Left hindlimb (tissue), 1 donor: ENCODE measurements at regions not wholly inside any gene's neighbourhood (a gene's known extent, or its start where the extent isn't known, plus 50 kb on each side); places are given as distances from the start of the nearest gene placed in this dataset.

Experiments
- DNase-seq: peaks from one replicate; pipeline ENCODE4 v3.0.0-alpha.2; 2018

GRCh38 chr12:125193376-125194152, 128.3 kb downstream of the AACS start:
- DNase-seq, result no peak

DNA sequence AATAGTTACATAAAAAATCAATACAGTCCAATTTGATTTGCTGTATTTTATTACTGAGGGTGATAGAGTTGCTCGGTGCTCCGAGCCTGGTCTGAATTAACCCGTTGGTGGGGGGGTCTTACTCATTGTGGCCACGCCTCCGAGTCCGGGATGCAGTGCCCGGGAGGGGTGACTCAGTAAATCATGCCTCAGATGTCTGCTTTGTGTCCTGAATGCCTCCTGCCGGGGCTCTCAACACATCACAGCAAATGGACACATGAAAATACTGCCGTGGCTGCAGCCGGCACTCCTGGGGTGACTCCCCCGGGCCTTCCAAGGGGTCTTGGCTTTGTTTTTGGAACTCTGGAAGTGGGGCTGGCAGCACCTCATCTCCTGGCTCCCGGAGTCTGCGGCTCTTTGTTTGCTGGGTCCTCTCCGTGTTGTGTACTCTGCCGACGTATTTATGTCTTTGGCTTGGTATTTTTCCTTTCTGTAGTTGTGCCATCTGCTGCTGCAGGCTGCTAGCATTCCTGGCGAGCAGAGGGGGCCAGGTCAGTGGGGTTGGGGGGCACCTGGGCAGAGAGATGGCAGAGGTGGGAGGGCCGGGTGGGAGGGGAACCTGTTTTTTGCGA, 129.0 kb downstream of the AACS start:
- DNase-seq, result no peak

- DNase-seq, result no peak
Measured at GRCh38 chr12:125194987-125195386, 129.8 kb downstream of the AACS start.

DNA sequence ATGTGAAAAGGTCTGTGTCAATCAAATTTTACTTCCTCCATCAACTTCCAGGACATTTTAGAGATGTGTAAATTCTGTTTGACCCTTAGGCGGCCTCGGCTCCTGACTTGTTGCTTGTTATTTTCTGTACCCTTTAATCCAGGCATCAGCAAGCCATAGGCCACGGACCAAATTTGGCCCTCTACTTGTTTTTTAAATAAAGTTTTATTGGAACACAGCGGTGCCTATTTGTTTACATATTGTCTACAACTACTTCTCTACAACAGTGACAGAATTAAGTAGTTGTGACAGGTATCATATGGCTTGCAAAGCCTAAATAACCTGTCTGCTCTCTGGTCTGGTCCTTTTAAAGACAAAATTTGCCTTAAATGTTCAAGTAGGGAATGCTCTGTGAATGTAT, 132.1 kb downstream of the AACS start:
- DNase-seq, result no peak

GRCh38 chr12:125198652-125199051, 133.4 kb downstream of the AACS start:
- DNase-seq, result no peak

- no peak for DNase-seq
Measured at GRCh38 chr12:125201090-125201489, 135.9 kb downstream of the AACS start.

- DNase-seq, result no peak
Measured at GRCh38 chr12:125201940-125202339, 136.7 kb downstream of the AACS start.

- no peak for DNase-seq
Measured at GRCh38 chr12:125202421-125202820, 137.2 kb downstream of the AACS start.

DNA sequence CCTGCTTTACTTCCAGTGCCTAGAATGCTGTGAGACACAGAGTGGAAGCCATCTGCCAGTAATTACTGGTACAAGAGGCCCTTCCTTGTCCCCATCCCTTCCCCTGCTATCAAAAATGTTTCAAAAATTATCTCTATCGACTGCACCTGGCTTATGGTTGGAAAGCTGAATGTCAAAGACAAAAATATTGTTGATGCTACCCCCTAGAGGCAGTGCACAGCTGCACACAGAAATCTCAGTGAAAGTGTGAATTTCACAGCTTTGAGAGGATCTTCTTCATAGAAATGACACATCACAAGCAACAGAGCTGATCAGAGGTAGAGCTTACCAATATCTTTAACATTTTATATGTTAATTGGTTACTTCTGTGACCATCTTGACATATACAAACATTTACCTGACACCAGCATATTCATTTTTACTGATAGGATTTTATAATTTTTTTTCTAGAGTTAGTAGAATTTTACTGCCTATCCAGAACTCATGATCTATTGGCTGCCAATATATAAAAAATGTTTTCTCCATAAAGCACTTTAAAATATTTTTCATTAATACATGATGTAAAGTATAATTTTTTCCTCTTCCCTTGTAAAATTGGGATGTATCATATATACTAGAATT, 138.0 kb downstream of the AACS start:
- DNase-seq, result no peak

- DNase-seq, result no peak
Measured at GRCh38 chr12:125205386-125205785, 140.2 kb downstream of the AACS start.

GRCh38 chr12:125206711-125207110, 141.5 kb downstream of the AACS start:
- DNase-seq, result no peak

DNA sequence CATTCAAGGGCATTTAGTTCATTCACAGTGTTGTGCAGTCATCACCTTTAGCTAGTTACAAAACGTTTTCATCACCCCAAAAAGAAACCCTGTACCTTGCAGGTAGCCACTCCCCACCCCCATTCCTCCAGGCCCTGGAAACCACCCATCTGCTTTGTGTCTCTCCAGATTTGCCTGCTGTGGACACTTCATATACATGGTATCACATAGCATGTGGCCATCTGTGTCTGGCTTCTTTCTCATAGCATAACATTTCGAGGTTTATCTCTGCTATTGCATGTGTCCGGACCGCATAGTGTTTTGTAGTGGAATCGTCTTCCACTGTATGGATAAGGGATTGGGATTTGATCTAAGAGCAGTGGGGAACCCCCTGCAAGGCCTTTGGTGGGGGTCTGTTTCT, 143.1 kb downstream of the AACS start:
- DNase-seq, result no peak

DNA sequence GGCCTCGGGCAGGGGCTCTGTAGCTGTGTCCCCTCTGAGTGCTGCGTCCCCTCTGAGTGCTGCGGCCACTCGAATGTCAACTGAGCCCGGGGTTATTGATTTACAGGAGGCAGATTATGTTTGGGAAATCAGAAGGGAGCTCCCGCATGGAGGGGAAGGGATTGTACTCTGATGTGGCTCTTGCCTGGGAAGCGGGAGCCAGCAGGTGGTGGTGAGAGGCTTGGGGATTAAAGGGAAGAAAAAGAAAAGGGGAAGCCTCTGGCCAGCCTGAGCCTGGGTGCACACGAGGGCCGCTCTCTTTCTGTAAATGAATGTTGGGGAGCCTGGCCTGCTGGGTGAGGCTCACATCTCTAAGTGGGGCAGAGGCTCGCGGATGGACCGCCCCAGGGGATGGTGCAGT, 143.7 kb downstream of the AACS start:
- DNase-seq, result no peak

DNA sequence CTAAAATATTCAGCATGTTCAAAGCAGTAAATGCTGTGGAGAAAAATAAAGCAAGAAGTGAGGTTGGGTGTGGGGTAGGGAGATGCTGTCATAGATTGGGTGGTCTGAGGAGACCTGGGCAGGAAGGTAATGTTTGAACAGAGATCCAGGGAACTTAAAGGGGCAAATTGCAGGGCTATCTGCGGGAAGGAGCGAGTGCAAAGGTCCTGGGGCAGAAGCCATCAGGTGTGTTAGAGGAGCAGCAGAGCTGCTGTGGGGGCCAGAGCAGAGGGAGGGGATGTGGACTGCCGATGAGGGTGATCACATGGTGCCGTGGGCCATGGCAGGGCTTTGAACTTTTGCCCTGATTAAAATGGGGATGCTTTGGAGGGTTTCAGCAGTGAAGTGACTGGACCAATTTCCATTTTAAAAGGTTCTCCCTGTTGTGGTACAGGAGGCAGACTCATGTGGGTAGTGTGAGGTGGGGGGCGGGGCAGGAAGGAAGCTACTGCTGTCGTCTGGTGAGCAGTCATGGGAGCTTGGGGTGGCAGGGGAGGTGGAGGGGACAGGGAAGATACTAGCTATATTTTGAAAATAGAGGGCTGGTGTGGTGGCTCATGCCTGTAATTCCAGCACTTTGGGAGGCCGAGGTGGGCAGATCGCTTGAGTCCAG, 145.0 kb downstream of the AACS start:
- DNase-seq, result no peak

GRCh38 chr12:125211464-125211863, 146.2 kb downstream of the AACS start:
- no peak for DNase-seq

GRCh38 chr12:125214289-125214688, 149.1 kb downstream of the AACS start:
- DNase-seq, result no peak

DNA sequence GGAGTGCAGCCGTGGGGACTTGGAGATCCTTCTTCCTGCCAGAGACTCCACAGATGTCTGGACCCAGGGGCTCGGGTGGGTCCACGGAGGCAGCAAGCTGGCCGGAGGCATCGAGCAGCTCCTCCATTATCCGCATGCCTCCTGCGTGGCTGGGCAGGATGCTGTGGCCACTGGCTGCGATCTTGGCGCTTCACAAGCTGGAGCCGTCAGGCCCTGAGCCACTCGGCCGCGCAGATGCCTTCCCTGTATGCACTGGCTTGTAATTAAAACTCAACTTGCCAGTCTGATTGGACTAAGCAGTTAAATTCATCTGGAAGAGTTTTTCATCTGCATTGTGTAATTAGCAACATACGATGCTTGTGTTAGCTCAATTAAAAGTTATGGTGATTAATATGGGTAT, 151.5 kb downstream of the AACS start:
- no peak for DNase-seq

DNA sequence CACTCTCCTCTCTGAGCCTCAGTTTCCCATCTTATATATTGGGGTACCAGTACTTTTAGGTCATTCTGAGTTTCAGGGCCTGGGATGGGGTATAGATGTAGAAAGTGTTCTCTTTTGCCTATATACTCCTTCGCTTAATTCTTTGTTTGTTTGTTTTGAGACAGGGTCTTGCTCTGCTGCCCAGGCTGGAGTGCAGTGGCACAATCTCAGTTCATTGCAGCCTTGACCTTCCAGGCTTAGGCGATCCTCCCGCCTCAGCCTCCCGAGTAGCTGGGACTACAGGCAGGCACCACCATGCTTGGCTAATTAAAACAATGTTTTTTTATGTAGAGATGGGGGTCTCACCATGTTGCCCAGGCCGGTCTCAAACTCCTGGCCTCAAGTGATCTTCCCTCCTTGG, 152.1 kb downstream of the AACS start:
- DNase-seq, result no peak

GRCh38 chr12:125218952-125219351, 153.7 kb downstream of the AACS start:
- no peak for DNase-seq

DNA sequence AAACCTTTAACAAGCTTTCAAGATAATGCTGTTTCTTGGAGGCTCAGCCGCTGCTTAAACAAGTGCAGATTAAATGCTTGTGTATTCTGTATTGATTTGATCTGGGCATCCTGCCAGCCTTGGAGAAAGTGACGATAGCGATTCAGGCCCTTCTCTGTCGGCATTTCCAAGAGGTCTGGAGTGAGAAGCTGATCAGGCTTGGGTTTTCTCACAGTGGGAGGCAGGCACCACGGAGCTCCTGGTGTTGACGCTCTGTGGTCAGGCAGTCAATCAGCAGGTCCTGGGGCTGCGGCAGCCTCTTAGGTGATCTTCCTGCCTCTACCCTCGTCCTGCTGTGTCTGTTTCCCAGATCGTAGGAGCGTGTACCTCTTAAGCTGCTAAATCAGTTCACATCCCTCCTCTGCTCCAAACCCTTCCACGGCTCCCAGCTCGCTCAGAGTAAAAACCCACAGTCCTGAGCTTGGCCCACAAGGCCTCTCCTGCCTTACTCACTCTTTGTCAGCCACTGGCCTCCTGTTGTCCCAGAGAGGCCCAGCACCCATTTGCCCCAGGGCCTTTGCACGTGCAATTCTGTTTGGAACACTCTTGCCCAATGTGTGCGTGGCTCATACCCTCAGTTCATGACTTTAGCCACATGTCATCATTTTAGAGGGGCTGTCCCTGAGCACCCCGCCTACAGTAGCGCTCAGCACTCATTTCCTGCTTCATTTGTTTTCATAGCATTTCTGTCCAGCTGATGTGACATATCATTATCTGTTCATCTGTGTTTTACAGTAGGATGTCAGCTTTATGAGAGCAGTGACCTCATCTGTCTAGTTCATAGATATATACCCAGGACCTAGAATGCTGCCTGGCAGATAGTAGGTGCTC, 155.4 kb downstream of the AACS start:
- DNase-seq, result no peak

GRCh38 chr12:125221602-125222001, 156.4 kb downstream of the AACS start:
- DNase-seq, result no peak

- DNase-seq, result no peak
Measured at GRCh38 chr12:125222876-125223275, 157.6 kb downstream of the AACS start.

GRCh38 chr12:125225641-125226040, 160.4 kb downstream of the AACS start:
- DNase-seq, result no peak
